ENCODE measurements at regions not wholly inside any gene's neighbourhood (a gene's known extent, or its start where the extent isn't known, plus 50 kb on each side); places are given as distances from the start of the nearest gene placed in this dataset.
"Not testable (repeated sequence)": the region's sequence is repeated elsewhere in the genome, so short reads cannot be mapped to it uniquely, and the experiment has no call there.

- DNase-seq (ENCODE audit: low read depth, low spot score) = peak; percentile 70
Observed at GRCh38 chr17:72365857-72366414, 245.1 kb downstream of the SOX9 start.

GRCh38 chr17:72366626-72367025 is 245.8 kb downstream of the SOX9 start:
- DNase-seq (ENCODE audit: low read depth, low spot score) = no peak

GRCh38 chr17:72368191-72368590 is 247.4 kb downstream of the SOX9 start:
- DNase-seq (ENCODE audit: low read depth, low spot score) = no peak

GRCh38 chr17:72369366-72369765 is 248.5 kb downstream of the SOX9 start:
- no peak for DNase-seq (ENCODE audit: low read depth, low spot score)

GRCh38 chr17:72370819-72371218 is 250.0 kb downstream of the SOX9 start:
- DNase-seq (ENCODE audit: low read depth, low spot score) = peak; percentile 69

GRCh38 chr17:72372185-72372584 is 251.4 kb downstream of the SOX9 start:
- peak; percentile 32 for DNase-seq (ENCODE audit: low read depth, low spot score)

GRCh38 chr17:72373910-72374741 is 253.3 kb downstream of the SOX9 start:
- no peak for DNase-seq (ENCODE audit: low read depth, low spot score)

GRCh38 chr17:72376526-72377345 is 255.9 kb downstream of the SOX9 start:
- DNase-seq (ENCODE audit: low read depth, low spot score) = no peak

GRCh38 chr17:72378414-72379390 is 257.9 kb downstream of the SOX9 start:
- DNase-seq (ENCODE audit: low read depth, low spot score) = no peak

GRCh38 chr17:72379516-72379915 is 258.7 kb downstream of the SOX9 start:
- no peak for DNase-seq (ENCODE audit: low read depth, low spot score)

GRCh38 chr17:72380120-72380519 is 259.3 kb downstream of the SOX9 start:
- no peak for DNase-seq (ENCODE audit: low read depth, low spot score)

GRCh38 chr17:72380737-72381136 is 259.9 kb downstream of the SOX9 start:
- no peak for DNase-seq (ENCODE audit: low read depth, low spot score)

- DNase-seq (ENCODE audit: low read depth, low spot score) = no peak
Observed at GRCh38 chr17:72381597-72382397, 261.0 kb downstream of the SOX9 start.

- no peak for DNase-seq (ENCODE audit: low read depth, low spot score)
Observed at GRCh38 chr17:72382971-72383722, 262.3 kb downstream of the SOX9 start.

- DNase-seq (ENCODE audit: low read depth, low spot score) = no peak
Observed at GRCh38 chr17:72385475-72385874, 264.7 kb downstream of the SOX9 start.

GRCh38 chr17:72386173-72386572 is 265.4 kb downstream of the SOX9 start:
- DNase-seq (ENCODE audit: low read depth, low spot score) = not testable (repeated sequence)

- DNase-seq (ENCODE audit: low read depth, low spot score) = no peak
Observed at GRCh38 chr17:72386619-72387237, 265.9 kb downstream of the SOX9 start.

GRCh38 chr17:72387487-72387886 is 266.7 kb downstream of the SOX9 start:
- DNase-seq (ENCODE audit: low read depth, low spot score) = peak; percentile 80

GRCh38 chr17:72387969-72388368 is 267.1 kb downstream of the SOX9 start:
- no peak for DNase-seq (ENCODE audit: low read depth, low spot score)

Data from astrocyte of the hippocampus (primary cell).